GM23338 (cell line): ENCODE measurements at regions not wholly inside any gene's neighbourhood (a gene's known extent, or its start where the extent isn't known, plus 50 kb on each side); places are given as distances from the start of the nearest gene placed in this dataset.

Experiments
- ATAC-seq: fragments of 200-7000 bp; cut with Tn5 transposase; 3 replicates; pipeline ENCODE4 v1.9.1; 2020
- DNase-seq: peaks from one replicate; pipeline ENCODE4 v3.0.0-alpha.2; 2015; ENCODE audit warnings: low spot score
- H2AFZ ChIP-seq: fragments of 200-600 bp; sonication (generic); 2 replicates; pipeline ENCODE4 v1.8.0; 2016; ENCODE audit warnings: antibody characterized with exemption, mild to moderate bottlenecking, moderate library complexity
- H3F3A ChIP-seq: fragments of 200-600 bp; sonication (generic); replicated peaks from 2 replicates; pipeline ENCODE4 v1.8.0; 2017; ENCODE audit warnings: antibody characterized with exemption, mixed run types, low read depth
- H3K27ac ChIP-seq: fragments of 200-600 bp; sonication (generic); 2 replicates; pipeline ENCODE4 v1.6.1; 2016; ENCODE audit warnings: low read depth
- H3K27me3 ChIP-seq: fragments of 200-600 bp; sonication (generic); 2 replicates; pipeline ENCODE4 v1.8.0; 2016; ENCODE audit warnings: mild to moderate bottlenecking, mixed run types, moderate library complexity; ENCODE audit not compliant: insufficient read depth
- H3K36me3 ChIP-seq: fragments of 200-600 bp; sonication (generic); 2 replicates; pipeline ENCODE4 v1.8.0; 2016; ENCODE audit warnings: mild to moderate bottlenecking; ENCODE audit not compliant: insufficient read depth
- H3K4me1 ChIP-seq: fragments of 200-600 bp; sonication (generic); 2 replicates; pipeline ENCODE4 v1.8.0; 2016; ENCODE audit warnings: mild to moderate bottlenecking, moderate library complexity; ENCODE audit not compliant: insufficient read depth
- H3K4me2 ChIP-seq: fragments of 200-600 bp; sonication (generic); 2 replicates; pipeline ENCODE4 v1.7.1; 2017; ENCODE audit warnings: mixed run types
- H3K4me3 ChIP-seq: fragments of 200-600 bp; sonication (generic); 2 replicates; pipeline ENCODE4 v1.6.1; 2016; ENCODE audit warnings: mixed run types
- H3K79me2 ChIP-seq: fragments of 200-600 bp; sonication (generic); replicated peaks from 2 replicates; pipeline ENCODE4 v1.8.0; 2017; ENCODE audit warnings: mild to moderate bottlenecking; ENCODE audit not compliant: insufficient read depth
- H3K9me2 ChIP-seq: fragments of 200-600 bp; sonication (generic); 2 replicates; pipeline ENCODE4 v1.8.0; 2017; ENCODE audit not compliant: insufficient read depth
- H4K20me1 ChIP-seq: fragments of 200-600 bp; sonication (generic); replicated peaks from 2 replicates; pipeline ENCODE4 v1.8.0; 2017; ENCODE audit warnings: mild to moderate bottlenecking; ENCODE audit not compliant: insufficient read depth
- H3K27ac Mint-ChIP-seq: 2 replicates; pipeline ENCODE4 v1.8.0; 2020; ENCODE audit warnings: inconsistent platforms, mild to moderate bottlenecking, moderate library complexity, mixed read lengths
- H3K27me3 Mint-ChIP-seq: 3 replicates; pipeline ENCODE4 v1.8.0; 2022; ENCODE audit warnings: low read depth, mild to moderate bottlenecking, moderate library complexity, mixed read lengths, inconsistent platforms; ENCODE audit not compliant: insufficient read depth, poor library complexity
- H3K36me3 Mint-ChIP-seq: 3 replicates; pipeline ENCODE4 v1.8.0; 2021; ENCODE audit warnings: low read depth, mild to moderate bottlenecking, inconsistent platforms, moderate library complexity, mixed read lengths
- H3K4me1 Mint-ChIP-seq: 3 replicates; pipeline ENCODE4 v1.8.0; 2020; ENCODE audit warnings: mild to moderate bottlenecking, inconsistent platforms, mixed read lengths
- H3K4me3 Mint-ChIP-seq: 3 replicates; pipeline ENCODE4 v1.8.0; 2021; ENCODE audit warnings: moderate library complexity, mild to moderate bottlenecking, inconsistent platforms, mixed read lengths
- H3K9me3 Mint-ChIP-seq: 3 replicates; pipeline ENCODE4 v1.8.0; 2020; ENCODE audit warnings: moderate library complexity, mild to moderate bottlenecking, inconsistent platforms, mixed read lengths
- CREB1 ChIP-seq: fragments of 250-450 bp; sonication (Bioruptor Pico); IDR thresholded peaks from 2 replicates; pipeline ENCODE4 v1.5.0; 2020; ENCODE audit warnings: low read depth, mild to moderate bottlenecking, moderate library complexity
- EZH2 ChIP-seq: fragments of 200-600 bp; sonication (generic); IDR thresholded peaks from one replicate; pipeline ENCODE4 v1.8.0; 2017; ENCODE audit warnings: antibody characterized with exemption, mild to moderate bottlenecking, low read depth; ENCODE audit not compliant: unreplicated experiment
- EZH2phosphoT487 ChIP-seq: fragments of 200-600 bp; sonication (generic); IDR thresholded peaks from one replicate; pipeline ENCODE4 v1.8.1; 2018; ENCODE audit warnings: antibody characterized with exemption; ENCODE audit not compliant: unreplicated experiment
- JUNB ChIP-seq: IDR thresholded peaks from one replicate; pipeline ENCODE4 v1.6.1; 2016; ENCODE audit warnings: antibody characterized with exemption; ENCODE audit not compliant: unreplicated experiment
- NANOG ChIP-seq: IDR thresholded peaks from 2 replicates; pipeline ENCODE4 v1.6.1; 2016; ENCODE audit warnings: antibody characterized with exemption, borderline replicate concordance
- POLR2AphosphoS5 ChIP-seq: IDR thresholded peaks from 2 replicates; pipeline ENCODE4 v1.6.1; 2016; ENCODE audit warnings: antibody characterized with exemption, low read depth
- STAT1 ChIP-seq: IDR thresholded peaks from one replicate; pipeline ENCODE4 v1.6.1; 2016; ENCODE audit warnings: antibody characterized with exemption; ENCODE audit not compliant: unreplicated experiment
- ZNF114 ChIP-seq: fragments of 250-450 bp; sonication (Bioruptor Pico); IDR thresholded peaks from 2 replicates; pipeline ENCODE4 v1.5.0; 2020; ENCODE audit warnings: mild to moderate bottlenecking, moderate library complexity
- ZNF331 ChIP-seq: fragments of 250-450 bp; sonication (Bioruptor Pico); IDR thresholded peaks from 2 replicates; pipeline ENCODE4 v1.5.0; 2020; ENCODE audit warnings: low read depth, mild to moderate bottlenecking, moderate library complexity
- TF ChIP-seq, protein P1 (sequence below): fragments of 250-450 bp; sonication (Bioruptor Pico); IDR thresholded peaks from 2 replicates; pipeline ENCODE4 v1.5.0; 2020; ENCODE audit warnings: mild to moderate bottlenecking, moderate library complexity
- TF ChIP-seq, protein P2 (sequence below): IDR thresholded peaks from one replicate; pipeline ENCODE4 v1.6.1; 2018; ENCODE audit warnings: antibody characterized with exemption; ENCODE audit not compliant: unreplicated experiment
- TF ChIP-seq, protein P3 (sequence below): IDR thresholded peaks from 2 replicates; pipeline ENCODE4 v1.6.1; 2016; ENCODE audit warnings: antibody characterized with exemption
- TF ChIP-seq, protein P4 (sequence below), 2 experiments: fragments of 200-600 bp in 1 of 2; sonication (generic) in 1 of 2; conservative IDR thresholded peaks; 2 replicates each; pipeline versions ENCODE4 v1.5.1 to v1.6.1; 2016 to 2017; ENCODE audit warnings: antibody characterized with exemption in 2 of 2, low read depth in 2 of 2, mild to moderate bottlenecking in 2 of 2, moderate library complexity in 1 of 2

DNA sequence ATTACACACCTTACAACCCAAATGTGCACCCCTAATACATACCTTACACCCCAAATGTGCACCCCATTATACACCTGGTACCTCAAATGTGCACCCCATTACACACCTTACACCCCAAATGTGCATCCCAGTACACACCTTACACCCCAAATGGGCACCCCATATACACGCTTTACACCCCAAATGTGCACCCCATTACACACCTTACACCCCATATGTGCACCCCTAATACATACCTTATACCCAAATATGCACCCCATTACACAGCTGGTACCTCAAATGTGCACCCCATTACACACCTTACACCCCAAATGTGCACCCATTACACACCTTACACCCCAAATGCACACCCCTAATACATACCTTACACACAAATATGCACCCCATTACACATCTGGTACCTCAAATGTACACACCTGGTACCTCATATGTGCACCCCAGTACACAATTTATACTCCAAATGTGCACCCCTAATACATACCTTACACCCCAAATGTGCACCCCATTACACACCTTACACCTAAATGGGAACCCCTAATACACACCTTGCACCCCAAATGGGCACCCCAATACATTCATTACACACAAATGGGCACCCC lies 106.3 kb downstream of the KLF6 start:
- H3K27me3 Mint-ChIP-seq = peaks cover 6% of the 10 kb centered on the region
- no peaks in the 10 kb centered on the region for H3K36me3 Mint-ChIP-seq
- Histone ChIP-seq H3K4me2 (no peak overlapping the region), H3K4me3 (no peak overlapping the region), H3K9me2 (no peaks in the 10 kb centered on the region), H3K27me3 (no peaks in the 10 kb centered on the region), H2AFZ (no peak overlapping the region), H3K4me1 (no peaks in the 10 kb centered on the region), H3K27ac (no peak overlapping the region), H4K20me1 (no peaks in the 10 kb centered on the region), H3K36me3 (no peaks in the 10 kb centered on the region), H3F3A (no peaks in the 10 kb centered on the region), H3K79me2 (no peaks in the 10 kb centered on the region)
- no peaks in the 10 kb centered on the region for H3K4me1 Mint-ChIP-seq
- TF ChIP-seq EZH2phosphoT487 (no peak), JUNB (no peak), CREB1 (no peak), ZNF114 (CRISPR knock-in tag) (no peak), STAT1 (no peak), EZH2 (no peak), ZNF331 (CRISPR knock-in tag) (no peak), POLR2AphosphoS5 (no peak), NANOG (no peak)
- TF ChIP-seq, protein P1, sequence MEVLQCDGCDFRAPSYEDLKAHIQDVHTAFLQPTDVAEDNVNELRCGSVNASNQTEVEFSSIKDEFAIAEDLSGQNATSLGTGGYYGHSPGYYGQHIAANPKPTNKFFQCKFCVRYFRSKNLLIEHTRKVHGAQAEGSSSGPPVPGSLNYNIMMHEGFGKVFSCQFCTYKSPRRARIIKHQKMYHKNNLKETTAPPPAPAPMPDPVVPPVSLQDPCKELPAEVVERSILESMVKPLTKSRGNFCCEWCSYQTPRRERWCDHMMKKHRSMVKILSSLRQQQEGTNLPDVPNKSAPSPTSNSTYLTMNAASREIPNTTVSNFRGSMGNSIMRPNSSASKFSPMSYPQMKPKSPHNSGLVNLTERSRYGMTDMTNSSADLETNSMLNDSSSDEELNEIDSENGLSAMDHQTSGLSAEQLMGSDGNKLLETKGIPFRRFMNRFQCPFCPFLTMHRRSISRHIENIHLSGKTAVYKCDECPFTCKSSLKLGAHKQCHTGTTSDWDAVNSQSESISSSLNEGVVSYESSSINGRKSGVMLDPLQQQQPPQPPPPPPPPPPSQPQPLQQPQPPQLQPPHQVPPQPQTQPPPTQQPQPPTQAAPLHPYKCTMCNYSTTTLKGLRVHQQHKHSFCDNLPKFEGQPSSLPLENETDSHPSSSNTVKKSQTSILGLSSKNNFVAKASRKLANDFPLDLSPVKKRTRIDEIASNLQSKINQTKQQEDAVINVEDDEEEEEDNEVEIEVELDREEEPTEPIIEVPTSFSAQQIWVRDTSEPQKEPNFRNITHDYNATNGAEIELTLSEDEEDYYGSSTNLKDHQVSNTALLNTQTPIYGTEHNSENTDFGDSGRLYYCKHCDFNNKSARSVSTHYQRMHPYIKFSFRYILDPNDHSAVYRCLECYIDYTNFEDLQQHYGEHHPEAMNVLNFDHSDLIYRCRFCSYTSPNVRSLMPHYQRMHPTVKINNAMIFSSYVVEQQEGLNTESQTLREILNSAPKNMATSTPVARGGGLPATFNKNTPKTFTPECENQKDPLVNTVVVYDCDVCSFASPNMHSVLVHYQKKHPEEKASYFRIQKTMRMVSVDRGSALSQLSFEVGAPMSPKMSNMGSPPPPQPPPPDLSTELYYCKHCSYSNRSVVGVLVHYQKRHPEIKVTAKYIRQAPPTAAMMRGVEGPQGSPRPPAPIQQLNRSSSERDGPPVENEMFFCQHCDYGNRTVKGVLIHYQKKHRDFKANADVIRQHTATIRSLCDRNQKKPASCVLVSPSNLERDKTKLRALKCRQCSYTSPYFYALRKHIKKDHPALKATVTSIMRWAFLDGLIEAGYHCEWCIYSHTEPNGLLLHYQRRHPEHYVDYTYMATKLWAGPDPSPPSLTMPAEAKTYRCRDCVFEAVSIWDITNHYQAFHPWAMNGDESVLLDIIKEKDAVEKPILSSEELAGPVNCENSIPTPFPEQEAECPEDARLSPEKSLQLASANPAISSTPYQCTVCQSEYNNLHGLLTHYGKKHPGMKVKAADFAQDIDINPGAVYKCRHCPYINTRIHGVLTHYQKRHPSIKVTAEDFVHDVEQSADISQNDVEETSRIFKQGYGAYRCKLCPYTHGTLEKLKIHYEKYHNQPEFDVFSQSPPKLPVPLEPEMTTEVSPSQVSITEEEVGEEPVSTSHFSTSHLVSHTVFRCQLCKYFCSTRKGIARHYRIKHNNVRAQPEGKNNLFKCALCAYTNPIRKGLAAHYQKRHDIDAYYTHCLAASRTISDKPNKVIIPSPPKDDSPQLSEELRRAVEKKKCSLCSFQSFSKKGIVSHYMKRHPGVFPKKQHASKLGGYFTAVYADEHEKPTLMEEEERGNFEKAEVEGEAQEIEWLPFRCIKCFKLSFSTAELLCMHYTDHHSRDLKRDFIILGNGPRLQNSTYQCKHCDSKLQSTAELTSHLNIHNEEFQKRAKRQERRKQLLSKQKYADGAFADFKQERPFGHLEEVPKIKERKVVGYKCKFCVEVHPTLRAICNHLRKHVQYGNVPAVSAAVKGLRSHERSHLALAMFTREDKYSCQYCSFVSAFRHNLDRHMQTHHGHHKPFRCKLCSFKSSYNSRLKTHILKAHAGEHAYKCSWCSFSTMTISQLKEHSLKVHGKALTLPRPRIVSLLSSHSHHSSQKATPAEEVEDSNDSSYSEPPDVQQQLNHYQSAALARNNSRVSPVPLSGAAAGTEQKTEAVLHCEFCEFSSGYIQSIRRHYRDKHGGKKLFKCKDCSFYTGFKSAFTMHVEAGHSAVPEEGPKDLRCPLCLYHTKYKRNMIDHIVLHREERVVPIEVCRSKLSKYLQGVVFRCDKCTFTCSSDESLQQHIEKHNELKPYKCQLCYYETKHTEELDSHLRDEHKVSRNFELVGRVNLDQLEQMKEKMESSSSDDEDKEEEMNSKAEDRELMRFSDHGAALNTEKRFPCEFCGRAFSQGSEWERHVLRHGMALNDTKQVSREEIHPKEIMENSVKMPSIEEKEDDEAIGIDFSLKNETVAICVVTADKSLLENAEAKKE (CRISPR knock-in tag) = no peak
- TF ChIP-seq, protein P2, sequence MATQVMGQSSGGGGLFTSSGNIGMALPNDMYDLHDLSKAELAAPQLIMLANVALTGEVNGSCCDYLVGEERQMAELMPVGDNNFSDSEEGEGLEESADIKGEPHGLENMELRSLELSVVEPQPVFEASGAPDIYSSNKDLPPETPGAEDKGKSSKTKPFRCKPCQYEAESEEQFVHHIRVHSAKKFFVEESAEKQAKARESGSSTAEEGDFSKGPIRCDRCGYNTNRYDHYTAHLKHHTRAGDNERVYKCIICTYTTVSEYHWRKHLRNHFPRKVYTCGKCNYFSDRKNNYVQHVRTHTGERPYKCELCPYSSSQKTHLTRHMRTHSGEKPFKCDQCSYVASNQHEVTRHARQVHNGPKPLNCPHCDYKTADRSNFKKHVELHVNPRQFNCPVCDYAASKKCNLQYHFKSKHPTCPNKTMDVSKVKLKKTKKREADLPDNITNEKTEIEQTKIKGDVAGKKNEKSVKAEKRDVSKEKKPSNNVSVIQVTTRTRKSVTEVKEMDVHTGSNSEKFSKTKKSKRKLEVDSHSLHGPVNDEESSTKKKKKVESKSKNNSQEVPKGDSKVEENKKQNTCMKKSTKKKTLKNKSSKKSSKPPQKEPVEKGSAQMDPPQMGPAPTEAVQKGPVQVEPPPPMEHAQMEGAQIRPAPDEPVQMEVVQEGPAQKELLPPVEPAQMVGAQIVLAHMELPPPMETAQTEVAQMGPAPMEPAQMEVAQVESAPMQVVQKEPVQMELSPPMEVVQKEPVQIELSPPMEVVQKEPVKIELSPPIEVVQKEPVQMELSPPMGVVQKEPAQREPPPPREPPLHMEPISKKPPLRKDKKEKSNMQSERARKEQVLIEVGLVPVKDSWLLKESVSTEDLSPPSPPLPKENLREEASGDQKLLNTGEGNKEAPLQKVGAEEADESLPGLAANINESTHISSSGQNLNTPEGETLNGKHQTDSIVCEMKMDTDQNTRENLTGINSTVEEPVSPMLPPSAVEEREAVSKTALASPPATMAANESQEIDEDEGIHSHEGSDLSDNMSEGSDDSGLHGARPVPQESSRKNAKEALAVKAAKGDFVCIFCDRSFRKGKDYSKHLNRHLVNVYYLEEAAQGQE = no peak
- TF ChIP-seq, protein P3, sequence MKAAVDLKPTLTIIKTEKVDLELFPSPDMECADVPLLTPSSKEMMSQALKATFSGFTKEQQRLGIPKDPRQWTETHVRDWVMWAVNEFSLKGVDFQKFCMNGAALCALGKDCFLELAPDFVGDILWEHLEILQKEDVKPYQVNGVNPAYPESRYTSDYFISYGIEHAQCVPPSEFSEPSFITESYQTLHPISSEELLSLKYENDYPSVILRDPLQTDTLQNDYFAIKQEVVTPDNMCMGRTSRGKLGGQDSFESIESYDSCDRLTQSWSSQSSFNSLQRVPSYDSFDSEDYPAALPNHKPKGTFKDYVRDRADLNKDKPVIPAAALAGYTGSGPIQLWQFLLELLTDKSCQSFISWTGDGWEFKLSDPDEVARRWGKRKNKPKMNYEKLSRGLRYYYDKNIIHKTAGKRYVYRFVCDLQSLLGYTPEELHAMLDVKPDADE = no peak
- TF ChIP-seq, protein P4, sequence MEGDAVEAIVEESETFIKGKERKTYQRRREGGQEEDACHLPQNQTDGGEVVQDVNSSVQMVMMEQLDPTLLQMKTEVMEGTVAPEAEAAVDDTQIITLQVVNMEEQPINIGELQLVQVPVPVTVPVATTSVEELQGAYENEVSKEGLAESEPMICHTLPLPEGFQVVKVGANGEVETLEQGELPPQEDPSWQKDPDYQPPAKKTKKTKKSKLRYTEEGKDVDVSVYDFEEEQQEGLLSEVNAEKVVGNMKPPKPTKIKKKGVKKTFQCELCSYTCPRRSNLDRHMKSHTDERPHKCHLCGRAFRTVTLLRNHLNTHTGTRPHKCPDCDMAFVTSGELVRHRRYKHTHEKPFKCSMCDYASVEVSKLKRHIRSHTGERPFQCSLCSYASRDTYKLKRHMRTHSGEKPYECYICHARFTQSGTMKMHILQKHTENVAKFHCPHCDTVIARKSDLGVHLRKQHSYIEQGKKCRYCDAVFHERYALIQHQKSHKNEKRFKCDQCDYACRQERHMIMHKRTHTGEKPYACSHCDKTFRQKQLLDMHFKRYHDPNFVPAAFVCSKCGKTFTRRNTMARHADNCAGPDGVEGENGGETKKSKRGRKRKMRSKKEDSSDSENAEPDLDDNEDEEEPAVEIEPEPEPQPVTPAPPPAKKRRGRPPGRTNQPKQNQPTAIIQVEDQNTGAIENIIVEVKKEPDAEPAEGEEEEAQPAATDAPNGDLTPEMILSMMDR (conservative IDR thresholded peaks at IDR 0.05; ENCODE audit: low read depth in 2 of 2) = no peak
- no peaks in the 10 kb centered on the region for H3K9me3 Mint-ChIP-seq
- no peak overlapping the region for H3K4me3 Mint-ChIP-seq
- H3K27ac Mint-ChIP-seq = no peak overlapping the region
- ATAC-seq = no peak
- no peak for DNase-seq
